GM12874 (cell line): ENCODE measurements at regions not wholly inside any gene's neighbourhood (a gene's known extent, or its start where the extent isn't known, plus 50 kb on each side); places are given as distances from the start of the nearest gene placed in this dataset.

Experiments
- CTCF ChIP-seq: IDR thresholded peaks from 2 replicates; pipeline ENCODE4 v1.5.1; 2011; ENCODE audit warnings: low read depth, mild to moderate bottlenecking, control low read depth, low read length, moderate library complexity; ENCODE audit not compliant: insufficient read depth

- TF ChIP-seq CTCF: no peak
Measured at GRCh38 chr4:30395902-30396301, 324.3 kb upstream of the PCDH7 start.

- TF ChIP-seq CTCF: no peak
Measured at GRCh38 chr4:30396772-30397475, 323.2 kb upstream of the PCDH7 start.

- no peak for TF ChIP-seq CTCF
Measured at GRCh38 chr4:30399476-30399875, 320.7 kb upstream of the PCDH7 start.

- TF ChIP-seq CTCF: no peak
Measured at GRCh38 chr4:30402276-30402675, 317.9 kb upstream of the PCDH7 start.

- no peak for TF ChIP-seq CTCF
Measured at GRCh38 chr4:30413915-30414314, 306.3 kb upstream of the PCDH7 start.

- no peak for TF ChIP-seq CTCF
Measured at GRCh38 chr4:30416547-30416946, 303.6 kb upstream of the PCDH7 start.

- TF ChIP-seq CTCF: no peak
Measured at GRCh38 chr4:30427932-30428331, 292.2 kb upstream of the PCDH7 start.
